Activated CD4-positive, CD25-positive, alpha-beta regulatory T cell treated with anti-CD3 and anti-CD28 coated beads, Interleukin-2, amount 50 U/mL, for 72 hours (primary cell): ENCODE measurements at regions not wholly inside any gene's neighbourhood (a gene's known extent, or its start where the extent isn't known, plus 50 kb on each side); places are given as distances from the start of the nearest gene placed in this dataset.

Source experiments
- DNase-seq: peaks from one replicate; pipeline ENCODE4 v3.0.0; 2021

GRCh38 chr22:48837341-48837935 is 990.2 kb downstream of the BRD1 start:
- no peak for DNase-seq

- DNase-seq = no peak
Observed at GRCh38 chr22:48836673-48837340, 990.9 kb downstream of the BRD1 start.

- DNase-seq = no peak
Observed at GRCh38 chr22:48835857-48836672, 991.6 kb downstream of the BRD1 start.

GRCh38 chr22:48835364-48835763 is 992.3 kb downstream of the BRD1 start:
- DNase-seq = no peak

- DNase-seq = no peak
Observed at GRCh38 chr22:48834404-48834803, 993.3 kb downstream of the BRD1 start.

GRCh38 chr22:48832592-48832991 is 995.1 kb downstream of the BRD1 start:
- DNase-seq = no peak

- no peak for DNase-seq
Observed at GRCh38 chr22:48829908-48830307, 997.8 kb downstream of the BRD1 start.

GRCh38 chr22:48828688-48829087 is 999.0 kb downstream of the BRD1 start:
- DNase-seq = no peak

GRCh38 chr22:48827904-48828555 is 999.6 kb downstream of the BRD1 start:
- DNase-seq = no peak

GRCh38 chr22:48827268-48827846 is 1000.3 kb downstream of the BRD1 start:
- no peak for DNase-seq

GRCh38 chr22:48826546-48826945 is 1001.1 kb downstream of the BRD1 start:
- no peak for DNase-seq

- DNase-seq = no peak
Observed at GRCh38 chr22:48825802-48826520, 1001.7 kb downstream of the BRD1 start.

GRCh38 chr22:48824712-48825651 is 1002.7 kb downstream of the BRD1 start:
- no peak for DNase-seq

GRCh38 chr22:48823941-48824340 is 1003.7 kb downstream of the BRD1 start:
- no peak for DNase-seq

- DNase-seq = no peak
Observed at GRCh38 chr22:48822278-48823233, 1005.1 kb downstream of the BRD1 start.

GRCh38 chr22:48821727-48822126 is 1005.9 kb downstream of the BRD1 start:
- DNase-seq = no peak

GRCh38 chr22:48821346-48821690 is 1006.4 kb downstream of the BRD1 start:
- no peak for DNase-seq

GRCh38 chr22:48820481-48821345 is 1007.0 kb downstream of the BRD1 start:
- DNase-seq = no peak

GRCh38 chr22:48819961-48820360 is 1007.7 kb downstream of the BRD1 start:
- DNase-seq = no peak
